CD4-positive, alpha-beta T cell treated with Interleukin-17A for 1 hour (primary cell): ENCODE measurements at regions not wholly inside any gene's neighbourhood (a gene's known extent, or its start where the extent isn't known, plus 50 kb on each side); places are given as distances from the start of the nearest gene placed in this dataset.

Experiments used
- DNase-seq: peaks from one replicate; pipeline ENCODE4 v3.0.0-alpha.2; 2020

- DNase-seq, result no peak
These were observed 135.4 kb downstream of the SLITRK6 start for GRCh38 chr13:85663856-85664255.

- no peak for DNase-seq
These were observed 137.0 kb downstream of the SLITRK6 start for GRCh38 chr13:85662186-85662585.

- no peak for DNase-seq
These were observed 137.5 kb downstream of the SLITRK6 start for GRCh38 chr13:85661675-85662074.

- DNase-seq, result no peak
These were observed 139.7 kb downstream of the SLITRK6 start for GRCh38 chr13:85659493-85659892.

GRCh38 chr13:85657942-85658341, 141.3 kb downstream of the SLITRK6 start:
- DNase-seq, result no peak

GRCh38 chr13:85655040-85655439, 144.2 kb downstream of the SLITRK6 start:
- DNase-seq, result no peak

- DNase-seq, result no peak
These were observed 145.0 kb downstream of the SLITRK6 start for GRCh38 chr13:85654227-85654626.

- DNase-seq, result no peak
These were observed 145.5 kb downstream of the SLITRK6 start for GRCh38 chr13:85653681-85654080.

GRCh38 chr13:85652491-85652890, 146.7 kb downstream of the SLITRK6 start:
- DNase-seq, result no peak

GRCh38 chr13:85651440-85651839, 147.8 kb downstream of the SLITRK6 start:
- DNase-seq, result no peak

GRCh38 chr13:85650613-85651012, 148.6 kb downstream of the SLITRK6 start:
- no peak for DNase-seq

- no peak for DNase-seq
These were observed 158.5 kb downstream of the SLITRK6 start for GRCh38 chr13:85640727-85641126.

GRCh38 chr13:85638815-85639393, 160.3 kb downstream of the SLITRK6 start:
- no peak for DNase-seq

- no peak for DNase-seq
These were observed 161.0 kb downstream of the SLITRK6 start for GRCh38 chr13:85638265-85638664.

- DNase-seq, result no peak
These were observed 166.6 kb downstream of the SLITRK6 start for GRCh38 chr13:85632526-85633195.

GRCh38 chr13:85631801-85632200, 167.4 kb downstream of the SLITRK6 start:
- DNase-seq, result no peak

GRCh38 chr13:85626603-85627002, 172.6 kb downstream of the SLITRK6 start:
- no peak for DNase-seq

- no peak for DNase-seq
These were observed 179.9 kb downstream of the SLITRK6 start for GRCh38 chr13:85619321-85619720.

GRCh38 chr13:85618521-85618920, 180.7 kb downstream of the SLITRK6 start:
- no peak for DNase-seq

- DNase-seq, result no peak
These were observed 182.9 kb downstream of the SLITRK6 start for GRCh38 chr13:85616275-85616674.

GRCh38 chr13:85615031-85615430, 184.2 kb downstream of the SLITRK6 start:
- DNase-seq, result no peak

GRCh38 chr13:85610024-85610423, 189.2 kb downstream of the SLITRK6 start:
- DNase-seq, result no peak

- DNase-seq, result no peak
These were observed 190.9 kb downstream of the SLITRK6 start for GRCh38 chr13:85608255-85608829.

- no peak for DNase-seq
These were observed 195.5 kb downstream of the SLITRK6 start for GRCh38 chr13:85603735-85604134.

- no peak for DNase-seq
These were observed 197.7 kb downstream of the SLITRK6 start for GRCh38 chr13:85601526-85601925.
